Mucosa of stomach (tissue), 1 donor: ENCODE measurements at regions not wholly inside any gene's neighbourhood (a gene's known extent, or its start where the extent isn't known, plus 50 kb on each side); places are given as distances from the start of the nearest gene placed in this dataset.
"Not testable (repeated sequence)": the region's sequence is repeated elsewhere in the genome, so short reads cannot be mapped to it uniquely, and the experiment has no call there.

ENCODE experiments used
- H3K27me3 ChIP-seq: one replicate; pipeline ENCODE4 v1.7.0; 2013; ENCODE audit warnings: mild to moderate bottlenecking, low read length; ENCODE audit not compliant: control insufficient read depth, insufficient read depth
- H3K36me3 ChIP-seq: one replicate; pipeline ENCODE4 v1.7.0; 2013; ENCODE audit warnings: low read length; ENCODE audit not compliant: control insufficient read depth, insufficient read depth
- H3K4me1 ChIP-seq: one replicate; pipeline ENCODE4 v1.7.0; 2013; ENCODE audit warnings: mild to moderate bottlenecking, low read length; ENCODE audit not compliant: control insufficient read depth, insufficient read depth
- H3K4me3 ChIP-seq: one replicate; pipeline ENCODE4 v1.7.0; 2013; ENCODE audit warnings: low read length
- H3K9ac ChIP-seq: one replicate; pipeline ENCODE4 v1.7.0; 2013; ENCODE audit warnings: mild to moderate bottlenecking, low read length, moderate library complexity
- H3K9me3 ChIP-seq: one replicate; pipeline ENCODE4 v1.7.0; 2013; ENCODE audit warnings: mild to moderate bottlenecking, low read length, moderate library complexity; ENCODE audit not compliant: control insufficient read depth
- donor health status: Pancreatic carcinoma.

DNA sequence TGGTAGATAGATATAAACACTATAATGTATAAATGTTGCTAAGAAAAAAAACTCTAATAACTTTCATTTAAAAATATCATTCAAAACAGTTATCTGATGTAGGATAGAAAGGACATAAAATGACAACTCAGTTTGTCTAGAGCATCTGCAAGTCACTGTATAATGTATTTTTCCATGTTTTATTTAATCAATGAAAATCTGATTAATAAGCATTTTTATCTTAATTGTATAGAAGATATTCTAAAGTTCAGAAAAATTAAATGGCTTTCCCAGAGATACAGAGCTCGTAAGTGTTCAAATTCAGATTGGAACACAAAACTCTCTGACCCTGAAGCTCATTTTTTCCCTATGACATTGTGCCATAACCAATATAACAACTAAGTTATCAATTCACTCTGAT, 295.9 kb upstream of the DCN start:
- H3K4me3 ChIP-seq, result no peak overlapping the region
- no peaks in the 10 kb centered on the region for H3K4me1 ChIP-seq
- H3K36me3 ChIP-seq, result no peaks in the 10 kb centered on the region
- no peaks in the 10 kb centered on the region for H3K9me3 ChIP-seq
- no peaks in the 10 kb centered on the region for H3K27me3 ChIP-seq
- H3K9ac ChIP-seq, result no peak overlapping the region

DNA sequence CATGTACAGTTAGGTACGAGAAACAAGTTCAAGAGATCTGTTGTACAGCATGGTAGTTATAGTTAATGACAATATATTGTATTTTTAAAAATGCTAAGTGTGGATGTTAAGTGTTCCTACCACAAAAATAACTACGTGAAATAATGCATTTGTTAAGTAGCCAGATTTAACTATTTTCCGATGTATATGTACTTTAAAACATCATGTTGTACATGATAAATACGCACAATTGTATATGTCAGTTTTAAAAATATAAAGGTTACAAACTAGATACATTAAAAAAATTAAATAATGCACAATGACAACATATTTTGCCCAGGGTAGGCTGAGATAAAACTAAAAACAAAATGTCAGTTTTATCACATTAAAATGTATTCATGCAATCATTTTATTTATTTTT, 285.1 kb upstream of the DCN start:
- Histone ChIP-seq H3K4me3 (no peak overlapping the region), H3K4me1 (no peaks in the 10 kb centered on the region), H3K9ac (no peak overlapping the region), H3K36me3 (no peaks in the 10 kb centered on the region), H3K27me3 (no peaks in the 10 kb centered on the region), H3K9me3 (no peaks in the 10 kb centered on the region)

DNA sequence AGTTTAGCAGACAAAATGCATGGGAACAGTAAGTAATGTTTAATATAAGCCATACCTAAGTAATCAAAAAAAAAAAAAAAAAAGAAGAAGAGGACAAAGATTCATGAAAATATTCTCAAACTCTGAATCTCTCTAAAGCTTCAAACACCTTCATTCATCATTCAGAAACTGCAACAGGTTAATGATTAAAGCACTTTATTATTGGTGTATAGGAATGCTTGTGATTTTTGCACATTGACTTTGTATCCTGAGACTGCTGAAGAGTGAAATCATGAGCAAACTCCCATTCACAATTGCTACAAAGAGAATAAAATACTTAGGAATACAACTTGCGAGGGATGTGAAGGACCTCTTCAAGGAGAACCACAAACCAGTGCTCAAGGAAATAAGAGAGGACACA, 278.4 kb upstream of the DCN start:
- no peak overlapping the region for H3K9ac ChIP-seq
- H3K9me3 ChIP-seq, result no peaks in the 10 kb centered on the region
- no peak overlapping the region for H3K4me3 ChIP-seq
- no peaks in the 10 kb centered on the region for H3K36me3 ChIP-seq
- H3K27me3 ChIP-seq, result no peaks in the 10 kb centered on the region
- H3K4me1 ChIP-seq, result no peaks in the 10 kb centered on the region

DNA sequence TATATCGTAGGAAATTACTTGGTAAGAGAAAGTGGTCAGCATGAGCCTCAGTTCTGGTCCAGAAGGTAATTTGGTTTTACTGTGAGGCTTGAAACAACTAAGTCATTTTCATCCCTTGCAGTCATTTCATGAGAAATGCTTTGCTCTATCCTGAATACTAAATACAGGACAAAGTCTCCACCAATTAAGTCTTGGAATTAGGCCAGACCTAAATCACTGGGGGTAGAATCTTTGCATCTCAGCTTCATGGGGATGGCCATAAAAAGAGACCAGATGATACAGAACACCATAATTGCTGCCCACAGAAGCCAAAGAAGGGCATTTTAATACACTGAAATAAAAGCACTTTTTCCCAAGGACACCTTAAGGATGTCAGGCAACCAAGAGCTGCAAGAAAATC, 277.9 kb upstream of the DCN start:
- Histone ChIP-seq H3K9me3 (no peaks in the 10 kb centered on the region), H3K4me1 (no peaks in the 10 kb centered on the region), H3K27me3 (no peaks in the 10 kb centered on the region), H3K4me3 (no peak overlapping the region), H3K9ac (no peak overlapping the region), H3K36me3 (no peaks in the 10 kb centered on the region)

DNA sequence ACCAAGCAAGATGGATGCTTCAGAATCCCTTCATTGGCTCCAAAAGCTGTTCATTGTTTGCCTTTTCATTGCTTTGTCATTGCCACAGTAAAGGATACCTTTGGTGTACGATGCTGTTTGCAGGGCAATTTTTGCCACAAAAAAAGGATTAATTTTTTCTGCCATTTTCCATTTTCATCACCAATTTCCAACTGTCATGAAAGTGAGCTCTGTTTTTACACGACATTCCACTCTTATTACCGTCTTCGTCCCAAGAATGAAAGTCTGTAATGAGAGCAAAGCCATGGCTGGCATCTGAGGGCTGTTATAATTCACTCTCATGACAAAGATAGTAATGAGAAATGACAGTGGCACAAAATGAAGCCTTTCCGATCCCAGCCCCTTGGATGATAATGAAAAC, 272.7 kb upstream of the DCN start:
- H3K9ac ChIP-seq, result no peak overlapping the region
- H3K4me3 ChIP-seq, result no peak overlapping the region
- H3K4me1 ChIP-seq, result no peaks in the 10 kb centered on the region
- no peaks in the 10 kb centered on the region for H3K9me3 ChIP-seq
- no peaks in the 10 kb centered on the region for H3K27me3 ChIP-seq
- no peaks in the 10 kb centered on the region for H3K36me3 ChIP-seq

DNA sequence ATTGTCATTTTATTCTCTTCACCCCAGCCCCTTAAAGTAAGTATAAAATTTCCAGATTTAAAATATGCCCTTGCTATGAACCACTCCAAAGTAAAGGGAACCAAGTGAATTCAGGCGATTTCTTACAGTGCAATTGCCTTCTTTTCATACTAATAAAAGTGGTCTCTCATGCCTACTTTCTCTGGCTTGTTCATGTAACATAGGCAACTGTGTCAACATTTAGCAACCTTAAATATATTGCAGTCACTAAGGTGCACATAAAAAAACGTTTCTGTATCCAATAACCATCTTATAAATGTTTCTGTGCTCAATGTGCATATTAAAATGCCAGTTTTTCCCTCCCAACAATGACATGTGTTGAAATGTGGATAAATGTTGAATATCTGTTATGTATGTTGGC, 271.6 kb upstream of the DCN start:
- no peaks in the 10 kb centered on the region for H3K27me3 ChIP-seq
- H3K9me3 ChIP-seq, result no peaks in the 10 kb centered on the region
- no peak overlapping the region for H3K9ac ChIP-seq
- no peaks in the 10 kb centered on the region for H3K36me3 ChIP-seq
- no peak overlapping the region for H3K4me3 ChIP-seq
- no peaks in the 10 kb centered on the region for H3K4me1 ChIP-seq

DNA sequence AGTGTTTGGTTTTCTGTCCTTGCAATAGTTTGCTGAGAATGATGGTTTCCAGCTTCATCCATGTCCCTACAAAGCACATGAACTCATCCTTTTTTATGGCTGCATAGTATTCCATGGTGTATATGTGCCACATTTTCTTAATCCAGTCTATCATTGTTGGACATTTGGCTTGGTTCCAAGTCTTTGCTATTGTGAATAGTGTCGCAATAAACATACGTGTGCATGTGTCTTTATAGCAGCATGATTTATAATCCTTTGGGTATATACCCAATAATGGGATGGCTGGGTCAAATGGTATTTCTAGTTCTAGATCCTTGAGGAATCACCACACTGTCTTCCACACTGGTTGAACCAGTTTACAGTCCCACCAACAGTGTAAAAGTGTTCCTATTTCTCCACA, 269.8 kb upstream of the DCN start:
- H3K9me3 ChIP-seq, H3K4me1 ChIP-seq, H3K36me3 ChIP-seq, H3K4me3 ChIP-seq, H3K27me3 ChIP-seq, H3K9ac ChIP-seq: not testable (repeated sequence)

DNA sequence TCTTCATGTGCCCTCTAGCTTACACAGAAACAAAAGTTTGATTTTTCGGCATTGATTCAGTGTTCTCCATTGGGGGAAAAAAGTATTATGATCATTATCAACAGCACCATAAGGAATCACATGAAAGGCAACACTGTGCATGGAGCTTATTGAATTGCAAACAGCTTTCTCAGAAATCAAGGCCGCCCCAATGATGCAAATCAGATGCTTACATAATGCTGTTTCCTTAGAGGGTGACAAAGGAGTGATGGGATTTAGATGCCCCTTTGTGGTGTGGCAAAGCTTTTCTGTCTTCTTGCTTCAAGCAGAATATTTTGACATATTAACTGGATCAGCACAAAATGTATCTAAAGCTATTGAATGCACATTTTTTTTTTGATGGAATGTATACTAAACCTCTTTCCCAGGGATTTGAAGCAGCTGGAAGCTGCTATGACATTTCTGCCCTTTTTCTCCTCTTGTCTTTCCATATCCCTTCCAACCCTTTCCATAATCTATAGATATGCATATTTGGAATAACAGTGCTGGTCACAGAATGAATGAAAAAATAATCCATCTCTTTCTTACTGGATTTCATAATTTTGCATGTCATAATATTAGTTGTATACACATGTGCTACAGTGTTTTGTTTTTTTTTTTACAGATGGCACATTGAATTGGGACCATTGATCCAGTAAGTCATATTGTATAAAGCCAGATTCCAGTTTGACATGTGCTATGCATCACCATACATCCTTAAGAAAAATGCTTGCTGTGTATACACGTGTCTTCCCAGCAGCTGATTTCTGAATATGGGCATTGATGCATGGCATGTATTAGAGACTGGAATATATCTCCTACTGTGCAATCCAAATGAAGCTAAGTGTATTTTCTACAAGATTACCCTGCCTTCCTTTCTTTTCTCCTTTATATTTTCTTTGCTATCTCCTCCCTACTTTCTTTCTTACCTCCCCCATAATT, 259.7 kb upstream of the DCN start:
- Histone ChIP-seq H3K27me3 (no peaks in the 10 kb centered on the region), H3K9ac (no peak overlapping the region), H3K4me3 (no peak overlapping the region), H3K36me3 (no peaks in the 10 kb centered on the region), H3K4me1 (no peaks in the 10 kb centered on the region), H3K9me3 (no peaks in the 10 kb centered on the region)

DNA sequence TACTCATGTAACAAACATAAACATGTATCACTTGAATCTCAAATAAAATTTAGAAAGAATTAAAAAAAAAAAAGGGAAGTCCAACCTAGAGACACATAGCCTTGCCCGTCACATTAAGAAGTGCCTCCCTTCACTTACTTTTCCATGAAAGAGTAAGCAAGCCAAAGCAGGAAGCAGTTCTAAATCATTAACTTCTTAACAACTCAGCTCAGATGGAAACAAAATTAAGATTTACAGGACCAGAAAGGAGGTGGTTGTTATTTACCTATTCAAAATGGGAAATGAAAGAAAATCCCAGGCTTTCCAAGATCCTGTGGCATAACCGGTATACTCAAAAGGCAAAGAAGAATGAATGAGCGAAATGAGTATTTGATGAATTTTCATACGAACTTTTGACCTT, 258.6 kb upstream of the DCN start:
- H3K9ac ChIP-seq, result no peak overlapping the region
- H3K36me3 ChIP-seq, result no peaks in the 10 kb centered on the region
- no peaks in the 10 kb centered on the region for H3K9me3 ChIP-seq
- no peaks in the 10 kb centered on the region for H3K4me1 ChIP-seq
- H3K27me3 ChIP-seq, result no peaks in the 10 kb centered on the region
- H3K4me3 ChIP-seq, result no peak overlapping the region

DNA sequence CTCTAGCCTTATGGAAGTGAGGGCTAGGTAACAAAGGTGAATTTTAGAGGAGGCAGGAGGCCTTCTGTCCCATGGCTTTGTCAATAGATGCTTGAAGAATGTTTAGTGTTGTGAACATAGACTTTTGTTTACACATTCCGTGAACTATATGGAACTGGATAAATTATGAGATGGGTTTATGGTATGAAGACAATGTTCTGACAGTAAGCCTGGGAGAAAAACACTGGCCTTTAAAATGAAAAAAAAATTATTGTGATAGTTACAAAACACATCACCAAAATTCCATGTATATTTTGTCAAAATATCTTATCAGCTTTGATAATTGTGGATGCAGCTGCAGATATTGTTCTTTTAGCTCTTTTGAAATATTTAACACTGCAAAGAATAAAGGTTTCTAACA, 251.5 kb upstream of the DCN start:
- H3K27me3 ChIP-seq, result no peaks in the 10 kb centered on the region
- H3K9me3 ChIP-seq, result no peaks in the 10 kb centered on the region
- no peak overlapping the region for H3K4me3 ChIP-seq
- no peaks in the 10 kb centered on the region for H3K4me1 ChIP-seq
- no peaks in the 10 kb centered on the region for H3K36me3 ChIP-seq
- H3K9ac ChIP-seq, result no peak overlapping the region

DNA sequence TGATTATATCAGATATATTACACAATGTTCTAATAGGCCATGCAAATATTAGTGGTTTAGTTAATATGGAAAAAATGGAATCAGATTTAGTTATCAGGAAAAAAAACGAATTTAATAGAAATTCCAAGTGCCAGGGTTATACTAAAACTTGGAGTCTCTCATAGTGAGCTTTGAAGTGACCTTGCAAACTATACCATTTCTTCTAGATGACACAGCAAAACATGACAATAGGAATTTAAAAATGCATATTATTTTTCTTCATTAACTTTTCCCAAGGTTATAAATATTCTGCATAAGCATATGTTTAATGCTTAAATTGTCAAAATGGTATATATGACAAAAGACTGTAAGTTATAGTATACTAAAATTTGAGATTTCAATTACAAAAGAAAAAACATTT, 250.1 kb upstream of the DCN start:
- Histone ChIP-seq H3K9me3 (no peaks in the 10 kb centered on the region), H3K36me3 (no peaks in the 10 kb centered on the region), H3K27me3 (no peaks in the 10 kb centered on the region)

DNA sequence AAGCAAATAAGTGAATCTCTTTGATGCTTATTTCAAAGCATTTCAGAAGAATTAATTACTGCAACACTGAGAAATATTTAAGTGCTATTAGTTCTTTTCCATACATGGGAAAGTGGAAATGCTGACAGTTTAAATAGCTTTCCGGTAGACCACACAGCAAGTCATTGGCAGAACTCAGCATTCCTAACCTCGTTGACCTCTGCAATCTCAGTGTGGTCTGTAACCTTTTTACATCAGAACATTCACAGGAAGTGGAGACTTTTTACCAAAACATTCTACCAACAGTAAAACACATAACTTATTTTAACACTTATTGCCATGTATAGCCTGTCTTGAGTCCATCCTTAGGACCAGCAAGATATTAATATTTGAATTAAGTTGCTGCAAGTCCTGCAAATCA, 249.5 kb upstream of the DCN start:
- Histone ChIP-seq H3K9me3 (no peaks in the 10 kb centered on the region), H3K4me1 (no peaks in the 10 kb centered on the region), H3K36me3 (no peaks in the 10 kb centered on the region), H3K27me3 (no peaks in the 10 kb centered on the region), H3K9ac (no peak overlapping the region), H3K4me3 (no peak overlapping the region)

More for the DNA sequence above, 250.1 kb upstream of the DCN start:
- Histone ChIP-seq H3K4me1 (no peaks in the 10 kb centered on the region), H3K9ac (no peak overlapping the region), H3K4me3 (no peak overlapping the region)

DNA sequence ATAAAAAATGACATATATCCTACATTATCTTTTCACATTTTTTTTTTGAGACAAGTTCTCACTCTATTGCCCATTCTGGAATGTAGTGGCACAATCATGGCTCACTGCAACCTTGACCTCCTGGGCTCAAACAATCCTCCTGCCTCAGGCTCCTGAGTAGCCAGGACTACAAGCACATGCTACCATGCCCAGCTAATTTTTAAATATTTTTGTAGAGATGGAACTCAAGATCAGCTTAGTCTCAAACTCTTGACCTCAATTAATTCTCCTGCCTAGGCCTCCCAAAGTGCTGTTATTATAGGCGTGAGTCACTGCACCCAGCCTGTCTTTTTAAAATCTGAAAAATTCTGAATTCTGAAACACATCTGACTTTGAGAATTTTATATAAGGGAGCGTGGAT, 241.9 kb upstream of the DCN start:
- Histone ChIP-seq H3K36me3 (no peaks in the 10 kb centered on the region), H3K9me3 (no peaks in the 10 kb centered on the region), H3K9ac (no peak overlapping the region), H3K27me3 (no peaks in the 10 kb centered on the region), H3K4me3 (no peak overlapping the region), H3K4me1 (no peaks in the 10 kb centered on the region)
